ENCODE measurements at regions not wholly inside any gene's neighbourhood (a gene's known extent, or its start where the extent isn't known, plus 50 kb on each side); places are given as distances from the start of the nearest gene placed in this dataset.

GRCh38 chr15:62799919-62800318 is 242.6 kb upstream of the TPM1 start:
- no peak overlapping the region for H3K9ac ChIP-seq (ENCODE audit: insufficient read depth, low read length)
- no peak overlapping the region for H2AFZ ChIP-seq (ENCODE audit: low read length)
- no peaks in the 10 kb centered on the region for H4K20me1 ChIP-seq (ENCODE audit: control insufficient read depth, extremely low read depth, insufficient read depth, low read length)
- no peak overlapping the region for H3K4me2 ChIP-seq (ENCODE audit: extremely low read depth, insufficient read depth, low read length)
- H3K9me3 ChIP-seq (ENCODE audit: control insufficient read depth, insufficient read depth, low read depth, low read length) = no peaks in the 10 kb centered on the region
- no peaks in the 10 kb centered on the region for H3K4me1 ChIP-seq (ENCODE audit: control insufficient read depth, extremely low read depth, insufficient read depth, low read length)
- no peak for DNase-seq (ENCODE audit: low read depth in 2 of 2)
- no peaks in the 10 kb centered on the region for H3K79me2 ChIP-seq (ENCODE audit: control insufficient read depth, insufficient read depth, low read length)
- no peaks in the 10 kb centered on the region for H3K27me3 ChIP-seq (ENCODE audit: control insufficient read depth, insufficient read depth, low read length)
- H3K4me3 ChIP-seq (replicated peaks in 1 of 4; ENCODE audit: control extremely low read depth in 1 of 4, insufficient read depth in 1 of 4, low read depth in 3 of 4, low read length in 4 of 4) = no peak overlapping the region
- TF ChIP-seq CTCF (conservative IDR thresholded peaks at IDR 0.05 in 1 of 2, IDR thresholded peaks at IDR 0.05 in 1 of 2; ENCODE audit: low read depth in 1 of 2, low read length in 2 of 2) (no peak), EZH2 (IDR thresholded peaks at IDR 0.05; ENCODE audit: low read length, missing control alignments) (no peak)
- no peak overlapping the region for H3K27ac ChIP-seq (ENCODE audit: insufficient read depth, low read length)
- peaks cover 2% of the 10 kb centered on the region for H3K36me3 ChIP-seq (ENCODE audit: control insufficient read depth, insufficient read depth, low read length)

- no peaks in the 10 kb centered on the region for H3K9me3 ChIP-seq (ENCODE audit: control insufficient read depth, insufficient read depth, low read depth, low read length)
These were observed 239.9 kb upstream of the TPM1 start for GRCh38 chr15:62802612-62803011.

GRCh38 chr15:62803856-62804400 is 238.6 kb upstream of the TPM1 start:
- no peak overlapping the region for H3K4me3 ChIP-seq (replicated peaks in 1 of 4; ENCODE audit: control extremely low read depth in 1 of 4, insufficient read depth in 1 of 4, low read depth in 3 of 4, low read length in 4 of 4)
- H3K36me3 ChIP-seq (ENCODE audit: control insufficient read depth, insufficient read depth, low read length) = peaks cover 1% of the 10 kb centered on the region
- H3K27me3 ChIP-seq (ENCODE audit: control insufficient read depth, insufficient read depth, low read length) = no peaks in the 10 kb centered on the region
- H3K4me1 ChIP-seq (ENCODE audit: control insufficient read depth, extremely low read depth, insufficient read depth, low read length) = no peaks in the 10 kb centered on the region
- H2AFZ ChIP-seq (ENCODE audit: low read length) = no peak overlapping the region
- no peak for DNase-seq (ENCODE audit: low read depth in 2 of 2)
- H3K9ac ChIP-seq (ENCODE audit: insufficient read depth, low read length) = no peak overlapping the region
- TF ChIP-seq EZH2 (IDR thresholded peaks at IDR 0.05; ENCODE audit: low read length, missing control alignments) (no peak), CTCF (conservative IDR thresholded peaks at IDR 0.05 in 1 of 2, IDR thresholded peaks at IDR 0.05 in 1 of 2; ENCODE audit: low read depth in 1 of 2, low read length in 2 of 2) (no peak)
- no peak overlapping the region for H3K27ac ChIP-seq (ENCODE audit: insufficient read depth, low read length)
- H3K9me3 ChIP-seq (ENCODE audit: control insufficient read depth, insufficient read depth, low read depth, low read length) = no peaks in the 10 kb centered on the region
- H3K4me2 ChIP-seq (ENCODE audit: extremely low read depth, insufficient read depth, low read length) = no peak overlapping the region
- no peaks in the 10 kb centered on the region for H4K20me1 ChIP-seq (ENCODE audit: control insufficient read depth, extremely low read depth, insufficient read depth, low read length)
- no peaks in the 10 kb centered on the region for H3K79me2 ChIP-seq (ENCODE audit: control insufficient read depth, insufficient read depth, low read length)

More at GRCh38 chr15:62802612-62803011, 239.9 kb upstream of the TPM1 start:
- TF ChIP-seq EZH2 (IDR thresholded peaks at IDR 0.05; ENCODE audit: low read length, missing control alignments) (no peak), CTCF (conservative IDR thresholded peaks at IDR 0.05 in 1 of 2, IDR thresholded peaks at IDR 0.05 in 1 of 2; ENCODE audit: low read depth in 1 of 2, low read length in 2 of 2) (no peak)
- H3K79me2 ChIP-seq (ENCODE audit: control insufficient read depth, insufficient read depth, low read length) = no peaks in the 10 kb centered on the region
- peaks cover 3% of the 10 kb centered on the region for H3K36me3 ChIP-seq (ENCODE audit: control insufficient read depth, insufficient read depth, low read length)
- no peaks in the 10 kb centered on the region for H4K20me1 ChIP-seq (ENCODE audit: control insufficient read depth, extremely low read depth, insufficient read depth, low read length)
- no peaks in the 10 kb centered on the region for H3K27me3 ChIP-seq (ENCODE audit: control insufficient read depth, insufficient read depth, low read length)
- H2AFZ ChIP-seq (ENCODE audit: low read length) = no peak overlapping the region
- H3K4me3 ChIP-seq (replicated peaks in 1 of 4; ENCODE audit: control extremely low read depth in 1 of 4, insufficient read depth in 1 of 4, low read depth in 3 of 4, low read length in 4 of 4) = no peak overlapping the region
- no peaks in the 10 kb centered on the region for H3K4me1 ChIP-seq (ENCODE audit: control insufficient read depth, extremely low read depth, insufficient read depth, low read length)
- H3K4me2 ChIP-seq (ENCODE audit: extremely low read depth, insufficient read depth, low read length) = no peak overlapping the region
- no peak overlapping the region for H3K9ac ChIP-seq (ENCODE audit: insufficient read depth, low read length)
- no peak for DNase-seq (ENCODE audit: low read depth in 2 of 2)
- no peak overlapping the region for H3K27ac ChIP-seq (ENCODE audit: insufficient read depth, low read length)

All from fibroblast of lung (primary cell).